ENCODE measurements at regions not wholly inside any gene's neighbourhood (a gene's known extent, or its start where the extent isn't known, plus 50 kb on each side); places are given as distances from the start of the nearest gene placed in this dataset.
"Not testable (repeated sequence)": the region's sequence is repeated elsewhere in the genome, so short reads cannot be mapped to it uniquely, and the experiment has no call there.

GRCh38 chr21:27928534-27929115, 961.7 kb upstream of the ADAMTS5 start:
- not testable (repeated sequence) for H3K27ac Mint-ChIP-seq; DNase-seq (ENCODE audit: low spot score)

GRCh38 chr21:27921421-27921820, 954.5 kb upstream of the ADAMTS5 start:
- not testable (repeated sequence) for H3K4me3 Mint-ChIP-seq; H3K27me3 ChIP-seq (ENCODE audit: insufficient read depth); H3F3A ChIP-seq (replicated peaks; ENCODE audit: low read depth); H3K4me1 Mint-ChIP-seq; H3K9me3 Mint-ChIP-seq; H3K4me2 ChIP-seq; H3K36me3 Mint-ChIP-seq (ENCODE audit: low read depth); H3K4me1 ChIP-seq (ENCODE audit: insufficient read depth); DNase-seq (ENCODE audit: low spot score); ATAC-seq; H3K79me2 ChIP-seq (replicated peaks; ENCODE audit: insufficient read depth); H3K4me3 ChIP-seq; H2AFZ ChIP-seq; H3K27ac Mint-ChIP-seq; H3K36me3 ChIP-seq (ENCODE audit: insufficient read depth); H3K9me2 ChIP-seq (ENCODE audit: insufficient read depth); H4K20me1 ChIP-seq (replicated peaks; ENCODE audit: insufficient read depth); H3K27ac ChIP-seq (ENCODE audit: low read depth); H3K27me3 Mint-ChIP-seq (ENCODE audit: insufficient read depth, low read depth, poor library complexity)

More at GRCh38 chr21:27928534-27929115, 961.7 kb upstream of the ADAMTS5 start:
- not testable (repeated sequence) for H3K4me3 Mint-ChIP-seq; H2AFZ ChIP-seq; H4K20me1 ChIP-seq (replicated peaks; ENCODE audit: insufficient read depth); H3K4me1 ChIP-seq (ENCODE audit: insufficient read depth); H3K9me3 Mint-ChIP-seq; H3K4me3 ChIP-seq; H3F3A ChIP-seq (replicated peaks; ENCODE audit: low read depth); H3K27me3 ChIP-seq (ENCODE audit: insufficient read depth); H3K27me3 Mint-ChIP-seq (ENCODE audit: insufficient read depth, low read depth, poor library complexity); H3K27ac ChIP-seq (ENCODE audit: low read depth); H3K36me3 Mint-ChIP-seq (ENCODE audit: low read depth); H3K9me2 ChIP-seq (ENCODE audit: insufficient read depth); H3K79me2 ChIP-seq (replicated peaks; ENCODE audit: insufficient read depth); H3K4me1 Mint-ChIP-seq; ATAC-seq; H3K4me2 ChIP-seq; H3K36me3 ChIP-seq (ENCODE audit: insufficient read depth)

- H2AFZ ChIP-seq; ATAC-seq; H3F3A ChIP-seq (replicated peaks; ENCODE audit: low read depth); H3K4me3 Mint-ChIP-seq; H3K27me3 ChIP-seq (ENCODE audit: insufficient read depth); H3K4me1 ChIP-seq (ENCODE audit: insufficient read depth); H3K4me1 Mint-ChIP-seq; H3K9me3 Mint-ChIP-seq; H3K27ac ChIP-seq (ENCODE audit: low read depth); H3K79me2 ChIP-seq (replicated peaks; ENCODE audit: insufficient read depth); H3K36me3 ChIP-seq (ENCODE audit: insufficient read depth); H3K4me2 ChIP-seq; H3K9me2 ChIP-seq (ENCODE audit: insufficient read depth); H4K20me1 ChIP-seq (replicated peaks; ENCODE audit: insufficient read depth); H3K4me3 ChIP-seq; H3K36me3 Mint-ChIP-seq (ENCODE audit: low read depth); DNase-seq (ENCODE audit: low spot score); H3K27ac Mint-ChIP-seq; H3K27me3 Mint-ChIP-seq (ENCODE audit: insufficient read depth, low read depth, poor library complexity): not testable (repeated sequence)
Observed at GRCh38 chr21:27917966-27918365, 951.1 kb upstream of the ADAMTS5 start.

GRCh38 chr21:27916326-27916725, 949.4 kb upstream of the ADAMTS5 start:
- H3K27me3 Mint-ChIP-seq (ENCODE audit: insufficient read depth, low read depth, poor library complexity); H3F3A ChIP-seq (replicated peaks; ENCODE audit: low read depth); H3K79me2 ChIP-seq (replicated peaks; ENCODE audit: insufficient read depth); H3K4me3 Mint-ChIP-seq; ATAC-seq; H3K36me3 Mint-ChIP-seq (ENCODE audit: low read depth); H3K4me1 Mint-ChIP-seq; H3K9me3 Mint-ChIP-seq; DNase-seq (ENCODE audit: low spot score); H3K27me3 ChIP-seq (ENCODE audit: insufficient read depth); H2AFZ ChIP-seq; H3K9me2 ChIP-seq (ENCODE audit: insufficient read depth); H3K4me3 ChIP-seq; H3K36me3 ChIP-seq (ENCODE audit: insufficient read depth); H3K4me1 ChIP-seq (ENCODE audit: insufficient read depth); H3K4me2 ChIP-seq; H4K20me1 ChIP-seq (replicated peaks; ENCODE audit: insufficient read depth); H3K27ac Mint-ChIP-seq; H3K27ac ChIP-seq (ENCODE audit: low read depth): not testable (repeated sequence)

GRCh38 chr21:27912133-27912532, 945.2 kb upstream of the ADAMTS5 start:
- not testable (repeated sequence) for H3K27me3 Mint-ChIP-seq (ENCODE audit: insufficient read depth, low read depth, poor library complexity); H3K36me3 ChIP-seq (ENCODE audit: insufficient read depth); H3F3A ChIP-seq (replicated peaks; ENCODE audit: low read depth); H3K4me3 ChIP-seq; H2AFZ ChIP-seq; H3K4me3 Mint-ChIP-seq; H3K27ac ChIP-seq (ENCODE audit: low read depth); H3K4me2 ChIP-seq; H3K27ac Mint-ChIP-seq; H3K36me3 Mint-ChIP-seq (ENCODE audit: low read depth); DNase-seq (ENCODE audit: low spot score); H4K20me1 ChIP-seq (replicated peaks; ENCODE audit: insufficient read depth); H3K9me2 ChIP-seq (ENCODE audit: insufficient read depth); H3K79me2 ChIP-seq (replicated peaks; ENCODE audit: insufficient read depth); H3K27me3 ChIP-seq (ENCODE audit: insufficient read depth); H3K4me1 ChIP-seq (ENCODE audit: insufficient read depth); H3K9me3 Mint-ChIP-seq; H3K4me1 Mint-ChIP-seq; ATAC-seq

GRCh38 chr21:27909487-27909886, 942.6 kb upstream of the ADAMTS5 start:
- H3K27me3 Mint-ChIP-seq (ENCODE audit: insufficient read depth, low read depth, poor library complexity); H3K9me3 Mint-ChIP-seq; H3K4me3 ChIP-seq; H3K27ac ChIP-seq (ENCODE audit: low read depth); H3K36me3 Mint-ChIP-seq (ENCODE audit: low read depth); H3K36me3 ChIP-seq (ENCODE audit: insufficient read depth); H3K9me2 ChIP-seq (ENCODE audit: insufficient read depth); H3K4me3 Mint-ChIP-seq; H2AFZ ChIP-seq; H3K4me2 ChIP-seq; H3K27me3 ChIP-seq (ENCODE audit: insufficient read depth); H4K20me1 ChIP-seq (replicated peaks; ENCODE audit: insufficient read depth); H3K4me1 ChIP-seq (ENCODE audit: insufficient read depth); H3K27ac Mint-ChIP-seq; DNase-seq (ENCODE audit: low spot score); H3F3A ChIP-seq (replicated peaks; ENCODE audit: low read depth); H3K4me1 Mint-ChIP-seq; H3K79me2 ChIP-seq (replicated peaks; ENCODE audit: insufficient read depth); ATAC-seq: not testable (repeated sequence)

- not testable (repeated sequence) for H3K36me3 ChIP-seq (ENCODE audit: insufficient read depth); H3F3A ChIP-seq (replicated peaks; ENCODE audit: low read depth); H2AFZ ChIP-seq; H4K20me1 ChIP-seq (replicated peaks; ENCODE audit: insufficient read depth); ATAC-seq; H3K4me3 ChIP-seq; H3K27me3 Mint-ChIP-seq (ENCODE audit: insufficient read depth, low read depth, poor library complexity); H3K27ac ChIP-seq (ENCODE audit: low read depth); H3K79me2 ChIP-seq (replicated peaks; ENCODE audit: insufficient read depth); H3K9me3 Mint-ChIP-seq; H3K4me1 ChIP-seq (ENCODE audit: insufficient read depth); H3K36me3 Mint-ChIP-seq (ENCODE audit: low read depth); H3K4me3 Mint-ChIP-seq; H3K4me1 Mint-ChIP-seq; H3K4me2 ChIP-seq; H3K27ac Mint-ChIP-seq; H3K9me2 ChIP-seq (ENCODE audit: insufficient read depth); H3K27me3 ChIP-seq (ENCODE audit: insufficient read depth); DNase-seq (ENCODE audit: low spot score)
Observed at GRCh38 chr21:27908816-27909215, 941.9 kb upstream of the ADAMTS5 start.

Measured in GM23338 (cell line).